Activated T-cell treated with anti-CD3 and anti-CD28 coated beads for 1 hour (primary cell): ENCODE measurements at regions not wholly inside any gene's neighbourhood (a gene's known extent, or its start where the extent isn't known, plus 50 kb on each side); places are given as distances from the start of the nearest gene placed in this dataset.
"Not testable (repeated sequence)": the region's sequence is repeated elsewhere in the genome, so short reads cannot be mapped to it uniquely, and the experiment has no call there.

Experiments
- DNase-seq: peaks from one replicate; pipeline ENCODE4 v3.0.0-alpha.2; 2020; ENCODE audit warnings: low read depth

DNA sequence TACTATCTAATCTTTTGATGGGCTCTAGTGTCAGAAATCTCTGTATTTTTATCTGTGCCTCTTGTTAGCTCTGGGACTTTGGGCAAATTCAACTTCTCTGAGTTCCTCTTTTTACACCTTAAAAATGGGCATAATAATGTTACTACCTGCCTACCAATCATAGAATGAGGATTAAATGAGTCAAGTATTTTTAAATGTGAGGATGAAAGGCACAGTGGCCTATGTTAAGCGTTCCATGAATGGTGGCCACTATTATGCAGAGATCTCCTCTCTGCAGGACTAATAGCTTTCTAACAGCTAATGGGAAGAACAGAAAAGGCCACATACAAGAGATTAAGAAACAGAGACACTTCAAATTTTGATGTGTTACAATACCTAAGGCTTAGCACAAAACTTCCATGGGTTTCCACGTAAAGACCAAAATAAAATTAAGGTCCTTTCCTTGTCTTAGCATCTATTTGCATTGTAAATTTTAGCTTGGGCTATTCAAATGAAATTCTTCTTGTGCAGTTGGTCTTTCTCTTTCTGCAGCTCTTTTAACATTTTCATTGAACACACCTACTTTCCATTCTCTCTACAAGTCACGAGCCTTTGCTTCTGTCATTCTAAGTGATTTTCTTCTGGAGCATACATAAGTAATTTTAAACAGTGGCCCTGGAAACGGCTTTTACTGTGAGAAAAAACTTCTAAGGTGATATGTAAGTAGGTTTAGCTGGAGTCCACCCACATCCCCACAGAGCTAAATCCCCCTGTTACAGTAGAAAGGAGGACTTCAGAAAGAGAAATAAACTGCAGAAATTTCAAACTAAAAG, 117.9 kb upstream of the MED14 start:
- DNase-seq, result no peak

DNA sequence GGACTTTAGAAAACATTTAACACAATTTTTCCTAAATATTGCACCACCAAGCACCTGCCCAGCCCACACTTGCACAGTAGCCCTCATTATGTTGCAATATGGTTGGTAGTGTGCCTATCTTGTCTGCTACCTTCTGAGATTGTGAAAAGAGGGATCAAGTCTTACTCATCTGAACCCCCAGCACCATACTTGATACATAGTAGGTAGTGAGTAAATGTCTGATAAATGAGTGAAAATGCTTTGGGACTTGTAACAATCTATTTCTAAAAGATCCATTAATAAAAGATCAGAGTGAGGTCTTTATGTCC, 118.4 kb upstream of the MED14 start:
- no peak for DNase-seq

DNA sequence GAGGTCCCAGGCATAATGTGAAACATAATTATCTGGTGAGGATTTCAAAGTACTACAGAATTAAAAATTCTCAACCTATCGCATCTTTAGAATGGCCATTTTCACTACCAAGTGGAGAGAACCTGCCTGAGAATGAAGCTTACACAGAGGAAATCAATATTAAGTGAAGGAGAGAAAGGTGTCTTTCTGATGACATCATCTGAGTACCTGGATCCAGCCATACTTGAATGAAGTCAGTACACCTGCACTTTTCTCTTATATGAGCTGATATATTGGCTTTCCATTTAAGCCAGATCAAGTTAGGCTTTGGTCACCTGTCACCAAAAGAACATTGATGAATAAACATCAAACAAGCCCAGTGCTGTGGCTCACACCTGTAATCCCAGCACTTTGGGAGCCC, 118.9 kb upstream of the MED14 start:
- DNase-seq, result no peak

DNA sequence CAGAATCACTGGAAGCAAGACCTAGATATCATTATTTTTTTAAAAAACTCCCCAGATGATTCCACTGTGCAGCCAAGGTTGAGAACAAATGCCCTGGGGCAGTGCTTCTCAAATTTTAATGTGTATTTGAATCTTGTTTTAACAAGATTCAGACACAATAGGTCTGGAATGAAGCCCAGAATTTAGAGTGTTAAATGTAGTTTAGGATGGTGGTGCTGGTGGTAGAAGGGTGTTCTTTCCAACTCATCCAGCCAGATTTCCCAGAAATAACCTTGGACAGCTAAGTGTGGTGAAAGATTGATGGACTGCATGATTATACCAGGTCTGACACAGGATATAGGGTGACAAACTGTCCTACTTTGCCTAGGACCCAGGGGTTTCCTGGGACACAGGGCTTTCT, 120.1 kb upstream of the MED14 start:
- DNase-seq, result no peak

DNA sequence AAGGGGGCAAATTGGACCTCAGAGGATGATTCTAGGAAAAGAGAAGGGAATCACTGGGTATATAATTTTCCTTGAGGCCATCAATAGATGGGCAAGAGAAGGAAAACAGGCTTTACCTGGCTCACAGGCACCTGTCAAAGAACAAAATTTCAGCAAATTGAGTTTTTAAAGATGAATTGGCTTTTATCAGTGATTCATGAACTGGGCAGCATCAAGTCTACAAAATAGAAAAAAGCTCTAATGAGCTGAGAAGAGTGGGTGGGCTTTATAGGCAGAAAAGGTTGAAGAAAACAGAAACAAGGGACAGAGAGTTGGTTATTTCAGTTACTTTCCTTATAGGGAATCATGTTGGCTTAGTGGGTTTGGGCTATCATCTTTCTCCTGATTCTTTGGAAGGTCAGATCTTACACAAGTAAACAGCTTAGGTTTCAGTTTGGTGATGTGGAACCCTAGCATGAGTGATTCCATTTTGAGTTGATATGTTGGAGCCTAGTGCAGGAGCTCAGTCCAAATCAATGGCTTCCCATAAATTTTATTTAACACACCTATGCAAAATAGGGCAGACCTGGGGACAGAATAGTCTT, 120.7 kb upstream of the MED14 start:
- no peak for DNase-seq

DNA sequence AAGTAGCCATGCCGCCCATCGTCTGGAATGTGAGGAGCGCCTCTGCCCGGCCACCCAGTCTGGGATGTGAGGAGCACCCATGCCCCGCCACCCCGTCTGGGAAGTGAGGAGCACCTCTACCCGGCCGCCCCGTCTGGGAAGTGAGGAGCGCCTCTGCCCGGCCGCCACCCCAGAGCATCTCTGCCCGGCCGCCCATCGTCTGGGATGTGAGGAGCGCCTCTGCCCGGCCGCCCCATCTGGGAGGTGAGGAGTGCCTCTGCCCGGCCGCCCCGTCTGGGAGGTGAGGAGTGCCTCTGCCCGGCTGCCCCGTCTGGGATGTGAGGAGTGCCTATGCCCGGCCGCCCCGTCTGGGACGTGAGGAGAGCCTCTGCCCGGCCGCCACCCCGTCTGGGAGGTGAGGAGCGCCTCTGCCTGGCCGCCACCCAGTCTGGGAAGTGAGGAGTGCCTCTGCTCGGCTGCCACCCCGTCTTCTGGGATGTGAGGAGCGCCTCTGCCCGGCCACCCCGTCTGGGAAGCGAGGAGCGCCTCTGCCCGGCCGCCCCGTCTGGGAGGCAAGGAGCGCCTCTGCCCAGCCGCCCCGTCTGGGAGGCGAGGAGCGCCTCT, 126.7 kb upstream of the MED14 start:
- DNase-seq, result not testable (repeated sequence)

DNA sequence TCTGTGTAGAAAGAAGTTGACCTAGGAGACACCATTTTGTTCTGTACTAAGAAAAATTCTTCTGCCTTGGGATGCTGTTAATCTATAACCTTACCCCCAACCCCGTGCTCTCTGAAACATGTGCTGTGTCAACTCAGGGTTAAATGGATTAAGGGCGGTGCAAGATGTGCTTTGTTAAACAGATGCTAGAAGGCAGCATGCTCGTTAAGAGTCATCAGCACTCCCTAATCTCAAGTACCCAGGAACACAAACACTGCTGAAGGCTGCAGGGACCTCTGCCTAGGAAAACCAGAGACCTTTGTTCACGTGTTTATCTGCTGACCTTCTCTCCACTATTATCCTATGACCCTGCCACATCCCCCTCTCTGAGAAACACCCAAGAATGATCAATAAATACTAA, 127.9 kb upstream of the MED14 start:
- not testable (repeated sequence) for DNase-seq

DNA sequence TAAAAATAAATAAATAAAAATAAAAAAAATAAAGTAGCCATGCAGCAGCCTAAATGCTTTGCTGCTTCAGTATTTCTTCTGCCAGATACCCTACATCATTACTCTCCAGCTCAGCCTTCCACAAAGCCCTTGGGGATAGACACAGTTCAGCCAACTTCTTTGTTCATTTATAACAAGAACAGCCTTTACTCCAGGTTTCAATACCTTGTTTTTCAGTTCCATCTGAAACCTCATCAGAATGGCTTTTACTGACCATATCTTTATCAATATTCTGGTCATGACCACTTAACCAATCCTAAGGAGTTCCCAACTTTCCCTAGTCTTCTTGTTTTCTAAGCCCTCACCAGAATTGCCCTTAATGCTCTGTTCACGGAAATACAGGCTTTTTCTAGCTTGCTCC, 128.3 kb upstream of the MED14 start:
- DNase-seq, result no peak

DNA sequence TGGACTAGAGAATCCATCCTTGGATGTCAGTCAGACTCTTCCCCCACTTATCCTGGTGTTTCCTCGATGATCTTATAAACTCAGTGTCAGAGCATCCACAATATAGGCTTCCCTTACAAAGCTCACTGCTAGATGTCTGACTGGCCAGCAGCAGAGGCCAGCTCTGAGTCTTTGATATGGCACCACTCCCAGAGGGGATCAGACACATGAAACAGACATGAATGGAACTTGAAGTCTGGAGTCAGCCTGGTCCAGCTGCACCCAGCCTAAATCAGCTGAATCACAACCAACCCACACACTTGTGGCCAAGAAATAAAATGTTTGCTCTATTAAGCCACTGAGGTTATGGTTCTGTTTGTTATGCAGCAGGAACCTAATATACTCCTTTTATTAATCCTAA, 129.6 kb upstream of the MED14 start:
- DNase-seq, result no peak

DNA sequence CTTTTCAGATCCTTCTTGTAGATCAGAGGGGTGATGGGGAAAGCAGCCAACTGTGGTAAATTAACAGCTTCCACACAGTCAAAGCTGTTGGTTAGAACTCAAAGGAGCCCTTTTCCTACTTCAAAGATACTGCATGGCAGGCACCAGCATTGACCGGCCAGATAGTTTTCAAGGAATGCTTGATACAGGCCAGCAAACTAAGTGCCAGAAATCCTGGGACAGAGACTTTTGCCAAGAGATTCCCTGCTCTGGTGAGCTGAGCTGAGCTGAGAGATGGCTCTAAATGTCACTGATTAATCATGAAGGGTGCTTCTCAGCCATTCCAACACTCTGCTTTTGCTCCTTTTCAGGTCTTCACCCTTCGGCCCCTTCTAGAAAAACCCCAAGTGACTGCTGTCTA, 131.6 kb upstream of the MED14 start:
- no peak for DNase-seq

DNA sequence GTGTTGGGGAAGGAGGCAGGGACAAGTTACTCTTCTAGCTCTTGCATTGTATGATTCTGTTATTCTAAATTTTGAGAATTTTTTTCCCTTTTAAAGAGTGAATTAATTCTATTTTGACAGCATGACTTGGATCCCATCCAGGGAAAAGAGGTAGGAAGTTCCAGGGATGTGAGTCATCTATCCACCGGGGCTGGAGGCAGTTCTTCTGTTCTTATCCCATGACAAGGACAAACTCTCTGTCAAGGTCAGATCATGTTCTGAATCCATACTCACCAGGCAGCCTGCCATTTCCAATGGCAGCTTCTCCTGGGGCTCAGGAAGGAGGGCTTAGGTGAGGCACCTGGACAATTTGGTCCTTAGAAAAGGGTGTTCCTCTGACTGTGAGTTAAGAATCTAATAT, 132.0 kb upstream of the MED14 start:
- DNase-seq, result no peak

DNA sequence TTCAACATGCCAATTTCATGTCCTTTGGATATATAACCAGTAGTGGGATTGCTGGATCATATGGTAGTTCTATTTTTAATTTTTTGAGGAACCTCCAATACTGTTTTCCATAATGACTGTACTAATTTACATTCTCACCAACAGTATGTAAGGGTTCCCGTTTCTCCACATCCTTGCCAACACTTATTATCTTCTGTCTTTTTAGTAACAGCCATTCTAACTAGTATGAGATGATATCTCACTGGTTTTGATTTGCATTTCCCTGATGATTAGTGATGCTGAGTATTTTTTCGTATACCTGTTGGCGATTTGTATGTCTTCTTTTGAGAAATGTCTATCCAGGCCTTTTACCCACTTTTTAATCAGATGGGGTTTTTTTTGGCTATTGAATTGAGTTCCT, 133.5 kb upstream of the MED14 start:
- no peak for DNase-seq

DNA sequence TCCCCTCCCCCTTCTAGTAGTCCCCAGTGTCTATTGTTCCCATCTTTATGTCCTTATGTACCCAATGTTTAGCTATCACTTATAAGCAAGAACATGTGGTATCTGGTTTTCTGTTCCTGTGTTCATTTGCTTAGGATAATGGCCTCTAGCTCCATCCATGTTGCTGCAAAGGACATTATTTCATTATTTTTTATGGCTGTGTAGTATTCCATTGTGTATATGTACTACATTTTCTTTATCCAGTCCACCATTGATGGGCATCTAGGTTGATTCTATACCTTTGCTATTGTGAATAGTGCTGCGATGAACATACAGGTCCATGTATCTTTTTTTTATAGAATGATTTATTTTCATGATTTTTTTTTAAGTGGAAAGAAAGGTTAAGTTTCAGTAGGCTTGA, 135.6 kb upstream of the MED14 start:
- not testable (repeated sequence) for DNase-seq

DNA sequence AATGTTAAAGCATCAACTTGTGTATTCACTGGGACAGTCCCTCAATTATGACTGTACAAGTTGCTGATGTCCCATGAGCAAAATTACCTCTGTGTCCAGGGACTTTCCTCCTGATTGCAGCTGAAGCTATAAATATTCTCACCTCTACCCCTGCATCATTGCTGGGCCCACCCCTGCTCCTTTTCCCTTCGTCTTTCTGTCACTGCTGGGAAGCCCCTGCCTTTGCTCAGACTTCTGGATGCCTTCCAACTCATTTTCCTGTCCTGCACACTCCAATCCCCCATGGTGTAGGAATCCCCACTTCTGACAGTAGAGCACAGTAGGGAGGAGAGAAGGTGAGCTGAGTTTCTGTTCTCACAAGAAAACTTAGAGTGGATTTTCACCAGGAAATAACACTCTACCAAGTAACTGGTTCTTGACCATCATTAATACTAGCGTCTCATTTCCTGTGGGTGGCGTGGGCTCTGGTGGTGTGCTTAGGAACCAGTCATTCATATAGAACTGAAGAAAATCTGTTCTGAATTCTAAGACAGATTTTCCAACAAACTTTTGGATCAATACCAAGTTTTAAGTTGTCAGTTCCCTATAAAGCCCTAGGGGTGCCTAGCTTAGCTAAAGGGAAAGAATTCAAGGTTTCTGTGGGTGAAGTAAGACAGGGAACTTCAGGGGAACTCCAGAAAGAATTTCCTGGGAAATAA, 136.2 kb upstream of the MED14 start:
- DNase-seq, result no peak

DNA sequence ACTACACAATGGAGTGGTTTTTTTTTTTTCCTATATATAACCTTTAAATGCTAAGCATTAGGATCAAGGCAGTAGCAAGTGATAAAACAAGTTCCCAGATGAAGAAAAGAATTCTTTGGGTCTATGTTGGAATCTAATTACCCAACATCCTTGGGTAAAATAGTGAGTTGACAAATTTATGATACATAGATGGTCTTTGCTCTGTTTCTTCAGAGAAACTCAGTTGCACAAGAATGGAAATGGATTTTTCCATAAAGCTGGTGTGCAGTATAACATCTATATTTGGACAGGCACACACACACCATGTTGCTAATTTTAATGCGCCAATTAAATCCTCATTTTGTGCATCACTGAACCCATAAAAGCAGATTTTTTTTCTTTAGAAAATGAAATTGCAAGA, 137.0 kb upstream of the MED14 start:
- no peak for DNase-seq

DNA sequence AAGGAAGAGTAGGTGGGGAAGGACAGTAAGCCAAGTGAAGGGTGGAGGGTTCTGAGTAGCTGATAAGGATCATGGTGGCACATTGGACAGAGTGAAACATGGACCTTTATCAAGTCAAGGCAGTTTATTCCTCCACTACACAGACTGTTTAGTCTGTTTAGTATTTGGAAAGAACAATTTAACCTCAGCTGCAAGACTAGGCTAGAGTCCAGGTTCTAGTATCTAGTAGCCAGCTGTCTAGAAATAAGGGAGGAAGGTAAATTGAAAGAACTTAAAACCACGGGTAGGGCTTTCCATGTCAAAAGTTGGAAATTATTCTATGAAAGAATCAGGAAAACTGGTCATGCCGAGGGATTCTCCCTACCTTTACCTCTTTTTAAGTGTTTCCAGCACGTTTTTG, 140.1 kb upstream of the MED14 start:
- DNase-seq, result no peak

DNA sequence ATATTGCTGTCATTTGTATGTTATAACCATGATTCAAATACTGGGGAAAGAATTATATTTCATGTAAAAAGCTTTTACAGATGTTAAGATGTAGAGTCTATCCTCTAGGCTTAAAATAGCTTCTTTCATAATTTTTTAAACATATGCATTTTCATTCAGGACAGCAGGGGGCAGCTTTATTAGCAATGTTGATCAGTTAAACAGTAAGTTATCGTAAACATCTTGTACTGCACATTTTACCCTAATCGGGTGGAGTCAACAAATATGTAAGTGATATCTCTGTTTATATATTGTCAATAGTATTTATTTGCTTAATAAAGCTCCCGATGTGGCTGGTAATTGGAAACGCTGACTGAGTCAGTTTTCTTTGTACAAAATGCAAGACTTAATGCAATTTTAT, 142.5 kb upstream of the MED14 start:
- DNase-seq, result no peak

DNA sequence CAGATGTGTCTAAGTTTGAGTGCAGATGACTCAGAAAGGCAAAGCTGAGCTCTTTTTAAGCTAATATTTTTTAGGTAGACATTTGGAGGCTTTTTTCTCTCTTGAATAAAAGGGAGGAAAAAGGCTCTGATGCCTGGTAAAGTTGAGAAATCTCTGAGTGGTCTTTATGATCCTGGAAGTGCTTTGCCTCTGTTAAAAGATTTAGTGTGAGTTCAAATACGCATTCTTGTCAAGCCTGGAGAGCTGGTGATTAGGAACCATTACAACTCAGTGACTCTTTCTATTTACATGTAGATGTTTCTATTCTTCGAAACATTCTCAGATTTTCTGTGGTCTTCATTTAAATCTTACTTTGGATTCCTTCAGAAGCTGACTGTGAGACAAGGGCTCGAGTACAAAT, 143.4 kb upstream of the MED14 start:
- DNase-seq, result no peak

DNA sequence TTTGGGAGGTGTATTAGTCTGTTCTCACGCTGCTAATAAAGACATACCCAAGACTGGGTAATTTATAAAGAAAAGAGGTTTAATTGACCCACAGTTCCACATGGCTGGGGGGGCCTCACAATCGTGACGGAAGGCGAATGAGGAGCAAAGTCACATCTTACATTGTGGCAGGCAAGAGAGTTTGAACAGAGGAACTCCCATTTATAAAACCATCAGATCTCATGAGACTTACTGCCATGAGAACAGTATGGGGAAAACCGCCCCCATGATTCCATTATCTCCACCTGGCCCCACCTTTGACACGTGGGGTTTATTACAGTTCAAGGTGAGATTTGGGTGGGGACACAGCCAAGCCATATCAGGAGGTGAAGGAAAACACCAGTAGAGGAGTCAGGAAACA, 143.8 kb upstream of the MED14 start:
- not testable (repeated sequence) for DNase-seq

DNA sequence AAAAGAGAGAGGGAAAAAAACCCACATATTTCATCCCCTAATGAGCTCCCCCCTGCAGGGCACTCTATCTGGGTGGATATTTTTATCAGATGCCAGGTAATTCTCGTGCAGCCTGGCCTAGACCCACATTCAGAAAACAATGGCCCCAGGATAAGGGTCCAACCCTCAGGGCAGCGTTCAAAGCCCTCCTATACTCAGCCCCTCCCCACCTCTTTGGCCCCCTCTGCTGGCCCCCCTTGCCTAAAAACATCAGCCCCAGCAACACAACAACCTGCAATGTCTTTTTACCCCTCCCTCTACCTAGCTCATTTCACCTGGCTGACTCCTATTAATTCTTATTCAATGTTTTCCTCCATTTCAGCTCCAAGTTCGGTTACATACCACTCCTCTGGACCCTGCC, 145.4 kb upstream of the MED14 start:
- DNase-seq, result no peak

DNA sequence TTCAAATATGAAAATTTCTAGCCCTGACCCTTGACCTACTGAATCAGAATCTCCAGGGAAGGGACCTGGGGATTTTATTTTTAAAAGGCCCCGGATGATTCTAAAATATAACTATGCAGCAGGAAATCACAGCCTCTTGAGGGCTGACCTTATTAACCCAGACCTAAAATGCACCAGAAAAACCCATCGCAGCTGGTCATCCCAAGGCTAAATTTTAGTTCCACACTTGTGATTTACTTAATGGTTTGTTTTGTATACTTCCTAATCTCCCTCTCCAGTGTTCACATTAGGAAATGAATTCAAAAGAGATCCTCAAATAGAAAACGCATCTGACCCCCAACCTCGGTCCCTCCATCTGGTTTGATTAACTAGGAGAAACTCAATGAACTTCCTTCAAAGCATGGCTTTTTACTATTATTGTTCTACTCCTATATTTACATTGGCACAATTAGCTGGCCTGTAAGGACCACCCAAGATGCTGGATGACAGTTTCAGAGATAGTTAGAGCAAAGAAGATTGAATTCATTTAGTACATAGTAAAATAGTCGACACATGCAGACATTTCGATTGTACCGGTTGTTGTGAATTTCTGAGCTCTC, 147.8 kb upstream of the MED14 start:
- no peak for DNase-seq

DNA sequence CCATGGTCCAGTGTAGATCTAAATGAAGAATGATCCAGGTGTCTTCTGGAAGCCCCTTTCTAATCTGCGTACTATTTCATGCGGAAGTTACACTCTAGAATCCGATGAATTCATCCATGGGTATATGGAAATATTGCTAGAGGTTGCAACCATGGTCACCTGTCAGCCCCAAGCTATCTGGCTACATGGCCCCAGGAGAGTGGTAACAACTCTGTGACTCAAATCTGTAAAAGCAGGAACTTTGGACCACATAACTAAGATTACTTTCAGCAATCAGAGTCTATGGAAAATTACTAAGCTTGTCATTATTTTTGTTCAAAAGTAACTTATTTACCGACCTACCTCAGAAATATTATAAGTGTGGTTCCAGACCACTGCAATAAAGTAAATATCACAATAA, 150.6 kb upstream of the MED14 start:
- DNase-seq, result no peak

DNA sequence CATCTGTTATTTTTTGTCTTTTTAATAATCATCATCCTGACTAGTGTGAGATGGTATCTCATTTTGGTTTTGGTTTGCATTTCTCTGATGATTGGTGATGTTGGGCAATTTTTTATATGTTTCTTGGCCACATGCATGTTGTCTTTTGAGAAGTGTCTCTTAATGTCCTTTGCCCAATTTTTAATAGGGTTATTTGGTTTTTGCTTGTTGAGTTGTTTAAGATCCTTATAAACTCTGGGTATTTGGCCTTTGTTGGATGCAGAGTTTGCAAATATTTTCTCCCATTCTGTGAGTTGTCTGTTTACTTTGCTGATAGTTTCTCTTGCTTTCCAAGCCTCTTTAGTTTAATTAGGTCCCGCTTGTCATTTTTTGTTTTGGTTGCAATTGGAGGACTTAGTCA, 152.1 kb upstream of the MED14 start:
- DNase-seq, result no peak
